ENCODE measurements at regions not wholly inside any gene's neighbourhood (a gene's known extent, or its start where the extent isn't known, plus 50 kb on each side); places are given as distances from the start of the nearest gene placed in this dataset.

DNA sequence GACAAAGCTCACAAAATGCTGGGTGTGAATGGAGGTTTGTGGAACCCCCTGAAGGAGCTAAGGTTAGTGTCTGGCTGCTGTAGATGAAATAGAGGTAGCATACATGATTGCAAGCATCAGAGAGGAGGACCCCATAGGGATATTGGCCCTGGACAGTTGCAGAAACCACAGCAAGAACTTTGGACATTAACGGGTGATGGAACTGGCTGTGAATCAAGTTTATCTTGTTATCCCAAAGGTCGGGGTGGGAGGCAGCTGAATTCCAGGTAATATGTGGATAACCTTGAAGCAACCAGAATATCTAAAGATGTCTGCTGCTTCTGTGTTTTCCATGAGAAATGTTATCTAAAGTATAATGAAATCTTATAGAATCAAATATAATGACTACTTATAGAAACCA is 447.7 kb downstream of the ZSWIM6 start:
- TF ChIP-seq, protein P1, sequence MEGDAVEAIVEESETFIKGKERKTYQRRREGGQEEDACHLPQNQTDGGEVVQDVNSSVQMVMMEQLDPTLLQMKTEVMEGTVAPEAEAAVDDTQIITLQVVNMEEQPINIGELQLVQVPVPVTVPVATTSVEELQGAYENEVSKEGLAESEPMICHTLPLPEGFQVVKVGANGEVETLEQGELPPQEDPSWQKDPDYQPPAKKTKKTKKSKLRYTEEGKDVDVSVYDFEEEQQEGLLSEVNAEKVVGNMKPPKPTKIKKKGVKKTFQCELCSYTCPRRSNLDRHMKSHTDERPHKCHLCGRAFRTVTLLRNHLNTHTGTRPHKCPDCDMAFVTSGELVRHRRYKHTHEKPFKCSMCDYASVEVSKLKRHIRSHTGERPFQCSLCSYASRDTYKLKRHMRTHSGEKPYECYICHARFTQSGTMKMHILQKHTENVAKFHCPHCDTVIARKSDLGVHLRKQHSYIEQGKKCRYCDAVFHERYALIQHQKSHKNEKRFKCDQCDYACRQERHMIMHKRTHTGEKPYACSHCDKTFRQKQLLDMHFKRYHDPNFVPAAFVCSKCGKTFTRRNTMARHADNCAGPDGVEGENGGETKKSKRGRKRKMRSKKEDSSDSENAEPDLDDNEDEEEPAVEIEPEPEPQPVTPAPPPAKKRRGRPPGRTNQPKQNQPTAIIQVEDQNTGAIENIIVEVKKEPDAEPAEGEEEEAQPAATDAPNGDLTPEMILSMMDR (IDR thresholded peaks at IDR 0.05; ENCODE audit: borderline replicate concordance, extremely low read depth, low read length, poor library complexity, severe bottlenecking) = no peak
- TF ChIP-seq EZH2 (IDR thresholded peaks at IDR 0.05; ENCODE audit: borderline replicate concordance, low read depth, low read length, severe bottlenecking) = no peak
